ENCODE measurements at regions not wholly inside any gene's neighbourhood (a gene's known extent, or its start where the extent isn't known, plus 50 kb on each side); places are given as distances from the start of the nearest gene placed in this dataset.

- no peak for DNase-seq (ENCODE audit: low read depth)
Measured at GRCh38 chr14:98236314-98236713, 1035.7 kb downstream of the BCL11B start.

- no peak for DNase-seq (ENCODE audit: low read depth)
Measured at GRCh38 chr14:98237939-98238338, 1034.1 kb downstream of the BCL11B start.

- DNase-seq (ENCODE audit: low read depth) = no peak
Measured at GRCh38 chr14:98240376-98240775, 1031.6 kb downstream of the BCL11B start.

- no peak for DNase-seq (ENCODE audit: low read depth)
Measured at GRCh38 chr14:98242903-98243302, 1029.1 kb downstream of the BCL11B start.

GRCh38 chr14:98243332-98243731 lies 1028.7 kb downstream of the BCL11B start:
- no peak for DNase-seq (ENCODE audit: low read depth)

- no peak for DNase-seq (ENCODE audit: low read depth)
Measured at GRCh38 chr14:98244162-98244948, 1027.6 kb downstream of the BCL11B start.

GRCh38 chr14:98244966-98245569 lies 1026.9 kb downstream of the BCL11B start:
- DNase-seq (ENCODE audit: low read depth) = no peak

GRCh38 chr14:98249057-98249456 lies 1022.9 kb downstream of the BCL11B start:
- DNase-seq (ENCODE audit: low read depth) = no peak

- no peak for DNase-seq (ENCODE audit: low read depth)
Measured at GRCh38 chr14:98249476-98249875, 1022.5 kb downstream of the BCL11B start.

- DNase-seq (ENCODE audit: low read depth) = no peak
Measured at GRCh38 chr14:98252820-98253219, 1019.2 kb downstream of the BCL11B start.

- DNase-seq (ENCODE audit: low read depth) = no peak
Measured at GRCh38 chr14:98259881-98260280, 1012.1 kb downstream of the BCL11B start.

GRCh38 chr14:98262566-98262965 lies 1009.4 kb downstream of the BCL11B start:
- no peak for DNase-seq (ENCODE audit: low read depth)

- DNase-seq (ENCODE audit: low read depth) = no peak
Measured at GRCh38 chr14:98269533-98269932, 1002.5 kb downstream of the BCL11B start.

GRCh38 chr14:98270201-98270600 lies 1001.8 kb downstream of the BCL11B start:
- DNase-seq (ENCODE audit: low read depth) = no peak

- no peak for DNase-seq (ENCODE audit: low read depth)
Measured at GRCh38 chr14:98274596-98274995, 997.4 kb downstream of the BCL11B start.

GRCh38 chr14:98278800-98279199 lies 993.2 kb downstream of the BCL11B start:
- DNase-seq (ENCODE audit: low read depth) = no peak

GRCh38 chr14:98280436-98280835 lies 991.6 kb downstream of the BCL11B start:
- no peak for DNase-seq (ENCODE audit: low read depth)

GRCh38 chr14:98288825-98289224 lies 983.2 kb downstream of the BCL11B start:
- no peak for DNase-seq (ENCODE audit: low read depth)

- DNase-seq (ENCODE audit: low read depth) = no peak
Measured at GRCh38 chr14:98290596-98290995, 981.4 kb downstream of the BCL11B start.

GRCh38 chr14:98292191-98292590 lies 979.8 kb downstream of the BCL11B start:
- no peak for DNase-seq (ENCODE audit: low read depth)

- DNase-seq (ENCODE audit: low read depth) = no peak
Measured at GRCh38 chr14:98293576-98293975, 978.4 kb downstream of the BCL11B start.

- no peak for DNase-seq (ENCODE audit: low read depth)
Measured at GRCh38 chr14:98296895-98297294, 975.1 kb downstream of the BCL11B start.

GRCh38 chr14:98297567-98297966 lies 974.4 kb downstream of the BCL11B start:
- DNase-seq (ENCODE audit: low read depth) = no peak

All from T-helper 22 cell (primary cell).